H1 (cell line): ENCODE measurements at regions not wholly inside any gene's neighbourhood (a gene's known extent, or its start where the extent isn't known, plus 50 kb on each side); places are given as distances from the start of the nearest gene placed in this dataset.

ENCODE experiments used
- CTCF ChIA-PET: fragments of 300-600 bp; sonication (Branson Sonifier 250); formaldehyde crosslinking; loops from one replicate; lab custom pipeline; 2021; ENCODE audit not compliant: partially characterized antibody; lab: Charles Lee
- POLR2A ChIA-PET: fragments of 300-600 bp; sonication (Branson Sonifier 250); formaldehyde crosslinking; loops from one replicate; lab custom pipeline; 2021; ENCODE audit warnings: inconsistent platforms; ENCODE audit not compliant: partially characterized antibody; lab: Charles Lee
- DNase-seq, 2 experiments: peaks; one replicate each; pipeline versions ENCODE4 v3.0.0 to v3.0.0-alpha.2; 2010 to 2022; ENCODE audit warnings: low spot score in 2 of 2, low read depth in 1 of 2, mixed read lengths in 1 of 2
- FAIRE-seq: peaks from 2 replicates; lab custom pipeline; 2011; peaks lifted over from hg19 to GRCh38; lab: Jason Lieb, UNC
- H2AFZ ChIP-seq: 2 replicates; pipeline ENCODE4 v1.8.1; 2012; ENCODE audit warnings: low read length, inconsistent platforms
- H2AK5ac ChIP-seq: 2 replicates; pipeline ENCODE4 v1.6.1; 2013; ENCODE audit warnings: low read depth, low read length
- H2BK120ac ChIP-seq: replicated peaks from 2 replicates; pipeline ENCODE3; 2013; ENCODE audit warnings: low read depth, low read length, inconsistent platforms
- H2BK12ac ChIP-seq: 2 replicates; pipeline ENCODE4 v1.6.1; 2013; ENCODE audit warnings: low read depth, low read length
- H2BK15ac ChIP-seq: 2 replicates; pipeline ENCODE4 v1.6.1; 2013; ENCODE audit warnings: low read length
- H2BK20ac ChIP-seq: 2 replicates; pipeline ENCODE4 v1.6.1; 2013; ENCODE audit warnings: low read length
- H2BK5ac ChIP-seq: 2 replicates; pipeline ENCODE4 v1.6.1; 2013; ENCODE audit warnings: low read depth, low read length
- H3K14ac ChIP-seq: 2 replicates; pipeline ENCODE4 v1.6.1; 2013; ENCODE audit warnings: inconsistent platforms; ENCODE audit not compliant: insufficient read length
- H3K18ac ChIP-seq: 2 replicates; pipeline ENCODE4 v1.6.1; 2013; ENCODE audit warnings: low read length; ENCODE audit errors: extremely low read depth
- H3K23ac ChIP-seq: 2 replicates; pipeline ENCODE4 v1.6.1; 2013; ENCODE audit warnings: inconsistent platforms; ENCODE audit not compliant: insufficient read length
- H3K23me2 ChIP-seq: 2 replicates; pipeline ENCODE4 v1.6.1; 2013; ENCODE audit warnings: low read depth, low read length
- H3K27ac ChIP-seq: 2 replicates; pipeline ENCODE4 v1.6.1; 2011; ENCODE audit warnings: low read depth, low read length, inconsistent platforms
- H3K27me3 ChIP-seq, 4 experiments: replicated peaks in 1 of 4; 1 replicate in 1 of 4; 2 replicates in 3 of 4; pipeline versions ENCODE4 v1.6.1 to v1.8.1; 2011 to 2013; ENCODE audit warnings: low read length in 3 of 4, mild to moderate bottlenecking in 3 of 4, inconsistent platforms in 2 of 4, mixed read lengths in 2 of 4, moderate library complexity in 1 of 4; ENCODE audit not compliant: control insufficient read depth in 3 of 4, insufficient read depth in 3 of 4; ENCODE audit errors: extremely low read depth in 1 of 4
- H3K36me3 ChIP-seq, 4 experiments: 2 replicates each; pipeline versions ENCODE4 v1.6.1 to v1.8.1; 2011 to 2013; ENCODE audit warnings: mild to moderate bottlenecking in 4 of 4, low read length in 3 of 4, moderate library complexity in 2 of 4, control low read depth in 1 of 4, inconsistent platforms in 1 of 4; ENCODE audit not compliant: insufficient read depth in 4 of 4, control insufficient read depth in 2 of 4
- H3K4ac ChIP-seq: replicated peaks from 2 replicates; pipeline ENCODE3; 2013; ENCODE audit warnings: low read length, low read depth, mixed read lengths, inconsistent platforms; ENCODE audit not compliant: insufficient read length
- H3K4me1 ChIP-seq, 4 experiments: replicated peaks in 1 of 4; 1 replicate in 1 of 4; 2 replicates in 3 of 4; pipeline versions ENCODE4 v1.6.1 to v1.8.1; 2011 to 2013; ENCODE audit warnings: low read length in 3 of 4, inconsistent platforms in 2 of 4, mixed read lengths in 1 of 4; ENCODE audit not compliant: insufficient read depth in 4 of 4, control insufficient read depth in 3 of 4
- H3K4me2 ChIP-seq, 2 experiments: 2 replicates each; pipeline versions ENCODE4 v1.6.1 to v1.8.1; 2011 to 2013; ENCODE audit warnings: low read depth in 2 of 2, low read length in 2 of 2, control low read depth in 1 of 2, inconsistent platforms in 1 of 2, mild to moderate bottlenecking in 1 of 2; ENCODE audit not compliant: insufficient read depth in 1 of 2
- H3K4me3 ChIP-seq, 4 experiments: fragments of 200-600, 300-600 bp in 1 of 4; sonication (generic), shearing (Covaris generic), sonication (Bioruptor Twin) in 1 of 4; 2 replicates each; pipeline versions ENCODE4 v1.5.1 to v1.8.1; 2011 to 2016; ENCODE audit warnings: low read length in 4 of 4, low read depth in 3 of 4, control low read depth in 2 of 4, inconsistent platforms in 2 of 4, mild to moderate bottlenecking in 2 of 4, mixed read lengths in 1 of 4, moderate library complexity in 1 of 4; ENCODE audit not compliant: insufficient read depth in 2 of 4; ENCODE audit errors: extremely low read depth in 1 of 4
- H3K56ac ChIP-seq: replicated peaks from 2 replicates; pipeline ENCODE3; 2013; ENCODE audit warnings: low read depth, mild to moderate bottlenecking, mixed read lengths, low read length, inconsistent platforms; ENCODE audit not compliant: insufficient read length
- H3K79me1 ChIP-seq: 2 replicates; pipeline ENCODE4 v1.6.1; 2013; ENCODE audit warnings: low read depth, low read length, control low read depth
- H3K79me2 ChIP-seq, 2 experiments: 2 replicates each; pipeline versions ENCODE4 v1.6.1 to v1.8.1; 2012 to 2013; ENCODE audit warnings: low read length in 2 of 2, mild to moderate bottlenecking in 2 of 2, inconsistent platforms in 1 of 2; ENCODE audit not compliant: insufficient read depth in 2 of 2, control insufficient read depth in 1 of 2
- H3K9ac ChIP-seq, 4 experiments: replicated peaks in 1 of 4; 1 replicate in 1 of 4; 2 replicates in 3 of 4; pipeline versions ENCODE4 v1.6.1 to v1.8.1; 2011 to 2013; ENCODE audit warnings: low read depth in 3 of 4, low read length in 3 of 4, control low read depth in 2 of 4, mild to moderate bottlenecking in 2 of 4, moderate library complexity in 2 of 4, inconsistent platforms in 1 of 4; ENCODE audit errors: extremely low read depth in 1 of 4
- H3K9me3 ChIP-seq, 2 experiments: 2 replicates each; pipeline versions ENCODE4 v1.6.1 to v1.8.1; 2012 to 2013; ENCODE audit warnings: mild to moderate bottlenecking in 2 of 2, moderate library complexity in 2 of 2, control low read depth in 1 of 2, inconsistent platforms in 1 of 2, low read depth in 1 of 2, low read length in 1 of 2, mixed read lengths in 1 of 2; ENCODE audit not compliant: insufficient read depth in 2 of 2
- H4K20me1 ChIP-seq, 2 experiments: replicated peaks in 1 of 2; 2 replicates each; pipeline versions ENCODE3 to v1.8.1; 2011 to 2013; ENCODE audit warnings: inconsistent platforms in 2 of 2, low read length in 2 of 2, mild to moderate bottlenecking in 1 of 2; ENCODE audit not compliant: insufficient read depth in 2 of 2, control insufficient read depth in 1 of 2
- H4K5ac ChIP-seq: 2 replicates; pipeline ENCODE4 v1.6.1; 2013; ENCODE audit warnings: low read length, low read depth, mixed read lengths, inconsistent platforms; ENCODE audit not compliant: insufficient read length
- H4K8ac ChIP-seq: 2 replicates; pipeline ENCODE4 v1.8.0; 2013; ENCODE audit warnings: mild to moderate bottlenecking, moderate library complexity, low read length, inconsistent platforms; ENCODE audit not compliant: insufficient read depth; ENCODE audit errors: extremely low read depth
- H4K91ac ChIP-seq: replicated peaks from 2 replicates; pipeline ENCODE3; 2013; ENCODE audit warnings: low read length, mixed read lengths, inconsistent platforms; ENCODE audit not compliant: insufficient read length
- CREB1 ChIP-seq: IDR thresholded peaks from 2 replicates; pipeline ENCODE4 v1.6.1; 2012; ENCODE audit warnings: inconsistent platforms
- WGBS, 2 experiments: shearing (Covaris generic) in 1 of 2; methylation state at CpG; one replicate each; pipeline versions ENCODE4 v1.1.6 to v1.1.7; 2013 to 2015; ENCODE audit warnings: low lambda C conversion rate in 2 of 2, mixed read lengths in 2 of 2, inconsistent platforms in 1 of 2, low coverage in 1 of 2, missing lambda C conversion rate in 1 of 2; ENCODE audit not compliant: insufficient replicate concordance in 2 of 2, insufficient coverage in 1 of 2, insufficient read length in 1 of 2; ENCODE audit errors: extremely low coverage in 1 of 2, missing lambda C conversion rate in 1 of 2; 5-methylcytosine and 5-hydroxymethylcytosine counted together

- Histone ChIP-seq H2BK12ac (no peak overlapping the region), H3K14ac (no peak overlapping the region), H2BK15ac (no peak overlapping the region), H4K5ac (no peak overlapping the region), H3K79me2 (no peaks in the 10 kb centered on the region), H2BK5ac (no peak overlapping the region), H3K23ac (no peak overlapping the region), H4K8ac (no peak overlapping the region), H2BK20ac (no peak overlapping the region), H3K9ac (no peak overlapping the region), H3K9me3 (no peaks in the 10 kb centered on the region), H2AFZ (no peak overlapping the region), H4K91ac (no peak overlapping the region), H3K4ac (no peak overlapping the region), H3K4me2 (no peak overlapping the region), H3K4me1 (no peaks in the 10 kb centered on the region), H3K18ac (no peak overlapping the region), H4K20me1 (no peaks in the 10 kb centered on the region), H3K79me1 (no peaks in the 10 kb centered on the region), H3K56ac (no peak overlapping the region), H3K27ac (no peak overlapping the region), H2AK5ac (no peak overlapping the region), H3K36me3 (no peaks in the 10 kb centered on the region), H2BK120ac (no peak overlapping the region), H3K23me2 (no peaks in the 10 kb centered on the region), H3K27me3 (no peaks in the 10 kb centered on the region), H3K4me3 (no peak overlapping the region)
- ChIA-PET CTCF (interaction anchor here (0.7 kb wide), 3 partner anchors 168 to 1900 kb away, joined by 3 to 5 read pairs (median 3); no protein-coding TSS in a partner anchor), POLR2A (no interaction called here)
- TF ChIP-seq CREB1 = no peak
- no peak for FAIRE-seq
- DNase-seq = no peak
- 100% methylated on average over 1 of the region's 1 CpG; no CpG with 5 or more reads in 1 of the 2 experiments for WGBS, 2 experiments
These were observed 136.9 kb upstream of the SPOPL start for GRCh38 chr2:138364554-138365162.
